ENCODE measurements at regions not wholly inside any gene's neighbourhood (a gene's known extent, or its start where the extent isn't known, plus 50 kb on each side); places are given as distances from the start of the nearest gene placed in this dataset.

DNA sequence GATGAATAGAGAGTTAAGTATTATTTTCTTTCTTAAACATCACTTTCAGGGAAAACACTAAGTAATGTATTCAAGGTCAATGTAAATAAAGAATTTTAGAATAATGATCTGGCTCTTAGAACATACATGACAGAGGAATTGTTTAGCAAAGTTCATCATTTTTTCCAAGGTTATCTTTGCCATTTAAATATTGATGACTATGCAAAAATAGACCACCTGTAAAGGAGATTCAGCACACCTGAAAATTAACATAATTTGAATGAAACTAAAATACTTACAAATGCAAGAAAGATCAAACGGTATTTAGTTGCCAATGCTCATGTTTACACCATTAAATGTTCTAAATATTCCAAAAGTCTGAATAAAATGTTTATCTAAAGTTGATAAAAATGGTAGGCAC, 782.6 kb upstream of the CHORDC1 start:
- TF ChIP-seq CTCF (conservative IDR thresholded peaks at IDR 0.05; ENCODE audit: low read depth, low read length) (no peak), POLR2A (IDR thresholded peaks at IDR 0.05; ENCODE audit: low read depth, low read length) (no peak), CEBPB (IDR thresholded peaks at IDR 0.05; ENCODE audit: low read depth, low read length) (no peak), FOS (IDR thresholded peaks at IDR 0.05; ENCODE audit: low read depth, low read length) (no peak), MAZ (IDR thresholded peaks at IDR 0.05; ENCODE audit: borderline replicate concordance, low read depth, low read length) (no peak), RCOR1 (IDR thresholded peaks at IDR 0.05; ENCODE audit: insufficient replicate concordance, low read length) (no peak), NFE2L2 (IDR thresholded peaks at IDR 0.05; ENCODE audit: low read depth, low read length) (no peak), MXI1 (IDR thresholded peaks at IDR 0.05; ENCODE audit: borderline replicate concordance, low read depth, low read length) (no peak)

Measured in IMR-90 (cell line).